ENCODE measurements at regions not wholly inside any gene's neighbourhood (a gene's known extent, or its start where the extent isn't known, plus 50 kb on each side); places are given as distances from the start of the nearest gene placed in this dataset.

- no peak for DNase-seq (ENCODE audit: extremely low read depth, low read depth)
- no peak for TF ChIP-seq CTCF (IDR thresholded peaks at IDR 0.05; ENCODE audit: low read depth, low read length, missing control alignments)
Observed at GRCh38 chr4:86493460-86493859, 100.7 kb upstream of the PTPN13 start.

GRCh38 chr4:86496094-86497080 lies 97.7 kb upstream of the PTPN13 start:
- no peak for DNase-seq (ENCODE audit: extremely low read depth, low read depth)
- peak; percentile 93 for TF ChIP-seq CTCF (IDR thresholded peaks at IDR 0.05; ENCODE audit: low read depth, low read length, missing control alignments)
- H3K4me3 ChIP-seq (replicated peaks; ENCODE audit: low read depth, low read length): no peak overlapping the region

More at GRCh38 chr4:86493460-86493859, 100.7 kb upstream of the PTPN13 start:
- no peak overlapping the region for H3K4me3 ChIP-seq (replicated peaks; ENCODE audit: low read depth, low read length)

DNA sequence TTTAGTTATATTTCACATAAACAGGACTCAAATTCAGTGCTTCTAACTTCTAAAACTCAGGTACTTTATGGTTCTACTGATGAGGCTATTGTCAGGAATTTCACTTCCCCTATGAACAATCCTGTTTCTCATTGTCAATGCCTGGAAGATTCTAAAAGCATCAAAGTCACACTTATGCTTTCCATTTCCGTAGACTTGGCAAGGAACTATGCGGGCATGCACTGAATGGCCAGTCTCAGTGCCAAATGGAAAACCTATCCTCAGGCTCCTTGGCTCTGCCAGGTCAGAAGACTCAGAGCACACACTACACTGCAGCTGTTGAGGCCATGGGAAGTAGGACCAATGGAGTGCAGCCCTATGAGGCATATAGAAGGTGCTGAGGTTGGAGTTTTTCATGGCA lies 97.0 kb upstream of the PTPN13 start:
- DNase-seq (ENCODE audit: extremely low read depth, low read depth): no peak
- no peak overlapping the region for H3K4me3 ChIP-seq (replicated peaks; ENCODE audit: low read depth, low read length)
- no peak for TF ChIP-seq CTCF (IDR thresholded peaks at IDR 0.05; ENCODE audit: low read depth, low read length, missing control alignments)

GRCh38 chr4:86497980-86498862 lies 95.9 kb upstream of the PTPN13 start:
- no peak for DNase-seq (ENCODE audit: extremely low read depth, low read depth)
- no peak overlapping the region for H3K4me3 ChIP-seq (replicated peaks; ENCODE audit: low read depth, low read length)
- TF ChIP-seq CTCF (IDR thresholded peaks at IDR 0.05; ENCODE audit: low read depth, low read length, missing control alignments): peak; percentile 80

GRCh38 chr4:86498863-86499166 lies 95.3 kb upstream of the PTPN13 start:
- no peak for DNase-seq (ENCODE audit: extremely low read depth, low read depth)
- H3K4me3 ChIP-seq (replicated peaks; ENCODE audit: low read depth, low read length): no peak overlapping the region
- TF ChIP-seq CTCF (IDR thresholded peaks at IDR 0.05; ENCODE audit: low read depth, low read length, missing control alignments): no peak

GRCh38 chr4:86500527-86500926 lies 93.6 kb upstream of the PTPN13 start:
- DNase-seq (ENCODE audit: extremely low read depth, low read depth): no peak
- no peak for TF ChIP-seq CTCF (IDR thresholded peaks at IDR 0.05; ENCODE audit: low read depth, low read length, missing control alignments)
- no peak overlapping the region for H3K4me3 ChIP-seq (replicated peaks; ENCODE audit: low read depth, low read length)
